Testis (tissue), 2 donors: ENCODE measurements at regions not wholly inside any gene's neighbourhood (a gene's known extent, or its start where the extent isn't known, plus 50 kb on each side); places are given as distances from the start of the nearest gene placed in this dataset.

Experiments used
- POLR2A ChIP-seq: fragments of 450-650 bp; IDR thresholded peaks from one replicate; pipeline ENCODE4 v1.6.1; 2017; ENCODE audit warnings: antibody characterized with exemption, mild to moderate bottlenecking, moderate library complexity
- TF ChIP-seq, protein P1 (sequence below), 3 experiments: fragments of 450-650 bp in 2 of 3; fragments of 200-600 bp in 1 of 3; sonication (generic) in 1 of 3; IDR thresholded peaks; one replicate each; pipeline ENCODE4 v1.5.1; 2016 to 2019; ENCODE audit warnings: antibody characterized with exemption in 3 of 3, mild to moderate bottlenecking in 2 of 3, moderate library complexity in 1 of 3

DNA sequence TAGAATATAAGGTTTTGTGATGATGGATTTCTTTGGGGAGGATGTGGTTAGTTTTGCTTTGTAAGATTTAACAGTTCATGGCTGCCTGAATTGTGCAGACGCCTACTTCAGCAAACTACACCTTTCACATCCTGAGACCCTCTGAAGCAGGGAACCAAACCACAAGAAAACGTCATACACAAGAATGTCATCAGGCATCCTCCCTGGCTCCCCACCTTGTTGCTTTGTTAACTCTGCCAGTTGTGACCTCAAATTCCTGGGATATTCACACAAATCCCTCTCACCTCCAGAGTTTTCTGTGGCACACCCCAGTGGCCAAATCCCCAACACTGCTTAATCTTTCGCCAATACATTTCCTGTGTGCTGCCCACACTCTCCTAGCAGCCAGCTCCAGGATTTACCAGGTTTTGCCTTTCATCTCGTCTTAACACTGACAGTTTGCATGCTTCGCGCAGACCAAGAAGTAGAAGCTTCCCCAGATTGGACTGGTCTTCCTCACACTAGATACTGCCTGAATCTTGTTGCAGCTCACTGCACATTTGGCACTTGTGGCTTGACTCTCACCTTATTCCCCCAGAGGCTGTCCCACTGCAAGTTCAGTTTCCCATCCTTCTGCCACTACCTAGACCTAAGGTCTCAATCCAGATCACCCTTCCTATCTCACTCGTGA lies 51.1 kb upstream of the CTTNBP2NL start:
- TF ChIP-seq, protein P1, sequence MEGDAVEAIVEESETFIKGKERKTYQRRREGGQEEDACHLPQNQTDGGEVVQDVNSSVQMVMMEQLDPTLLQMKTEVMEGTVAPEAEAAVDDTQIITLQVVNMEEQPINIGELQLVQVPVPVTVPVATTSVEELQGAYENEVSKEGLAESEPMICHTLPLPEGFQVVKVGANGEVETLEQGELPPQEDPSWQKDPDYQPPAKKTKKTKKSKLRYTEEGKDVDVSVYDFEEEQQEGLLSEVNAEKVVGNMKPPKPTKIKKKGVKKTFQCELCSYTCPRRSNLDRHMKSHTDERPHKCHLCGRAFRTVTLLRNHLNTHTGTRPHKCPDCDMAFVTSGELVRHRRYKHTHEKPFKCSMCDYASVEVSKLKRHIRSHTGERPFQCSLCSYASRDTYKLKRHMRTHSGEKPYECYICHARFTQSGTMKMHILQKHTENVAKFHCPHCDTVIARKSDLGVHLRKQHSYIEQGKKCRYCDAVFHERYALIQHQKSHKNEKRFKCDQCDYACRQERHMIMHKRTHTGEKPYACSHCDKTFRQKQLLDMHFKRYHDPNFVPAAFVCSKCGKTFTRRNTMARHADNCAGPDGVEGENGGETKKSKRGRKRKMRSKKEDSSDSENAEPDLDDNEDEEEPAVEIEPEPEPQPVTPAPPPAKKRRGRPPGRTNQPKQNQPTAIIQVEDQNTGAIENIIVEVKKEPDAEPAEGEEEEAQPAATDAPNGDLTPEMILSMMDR (IDR thresholded peaks at IDR 0.05): no peak
- TF ChIP-seq POLR2A: no peak
